K562 (cell line): ENCODE measurements at regions not wholly inside any gene's neighbourhood (a gene's known extent, or its start where the extent isn't known, plus 50 kb on each side); places are given as distances from the start of the nearest gene placed in this dataset.

Experiments used
- CGGBP1 ChIP-seq: fragments of 250-450 bp; sonication (Bioruptor Pico); IDR thresholded peaks from 2 replicates; pipeline ENCODE4 v1.9.0; 2021; ENCODE audit warnings: mild to moderate bottlenecking
- SAFB2 ChIP-seq: fragments of 200-400 bp; formaldehyde crosslinking; IDR thresholded peaks from 2 replicates; pipeline ENCODE4 v1.6.1; 2018; ENCODE audit warnings: borderline replicate concordance, low read length, low read depth, moderate library complexity; ENCODE audit not compliant: severe bottlenecking
- SFPQ ChIP-seq: fragments of 200-400 bp; formaldehyde crosslinking; IDR thresholded peaks from 2 replicates; pipeline ENCODE4 v1.6.1; 2017; ENCODE audit warnings: mild to moderate bottlenecking, low read depth, low read length, moderate library complexity
- TAF9B ChIP-seq: fragments of 450-650 bp; IDR thresholded peaks from 2 replicates; pipeline ENCODE4 v1.6.1; 2018; ENCODE audit warnings: mild to moderate bottlenecking; ENCODE audit not compliant: partially characterized antibody
- THRB ChIP-seq: fragments of 450-650 bp; formaldehyde crosslinking; conservative IDR thresholded peaks from 2 replicates; pipeline ENCODE4 v1.4.0; 2022; ENCODE audit warnings: mild to moderate bottlenecking, missing genetic modification characterization
- ZNF408 ChIP-seq: fragments of 250-450 bp; sonication (Bioruptor Pico); IDR thresholded peaks from 2 replicates; pipeline ENCODE4 v1.4.0; 2020; ENCODE audit warnings: low read depth, mild to moderate bottlenecking, moderate library complexity
- ZNF695 ChIP-seq: fragments of 450-650 bp; formaldehyde crosslinking; IDR thresholded peaks from 2 replicates; pipeline ENCODE4 v1.4.0; 2020; ENCODE audit warnings: mild to moderate bottlenecking, moderate library complexity
- ZNF696 ChIP-seq: fragments of 250-450 bp; sonication (Bioruptor Pico); conservative IDR thresholded peaks from 2 replicates; pipeline ENCODE4 v1.4.0; 2020; ENCODE audit warnings: mild to moderate bottlenecking, moderate library complexity
- TF ChIP-seq, protein P1 (sequence below): fragments of 450-650 bp; IDR thresholded peaks from 2 replicates; pipeline ENCODE4 v1.7.0; 2016; ENCODE audit warnings: borderline replicate concordance
- TF ChIP-seq, protein P2 (sequence below): IDR thresholded peaks from 2 replicates; pipeline ENCODE4 v1.6.1; 2014; ENCODE audit warnings: antibody characterized with exemption

DNA sequence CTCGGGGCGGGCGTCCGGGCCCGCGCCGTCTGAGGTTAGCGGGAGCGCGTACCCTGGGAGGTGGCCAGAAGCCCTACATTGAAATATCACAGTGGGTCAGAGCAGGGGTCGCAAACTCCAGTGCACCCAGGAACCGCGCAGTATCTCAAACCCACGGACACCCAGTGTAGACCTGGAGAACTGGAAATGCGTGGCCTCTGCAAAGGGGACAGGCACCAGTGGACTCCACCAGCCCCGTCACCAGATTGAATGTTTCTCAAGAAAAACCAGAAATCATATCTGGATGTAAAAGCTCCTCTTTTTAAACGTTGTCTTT is 117.6 kb upstream of the SMIM23 start (continued):
- TF ChIP-seq CGGBP1 = no peak
- TF ChIP-seq, protein P1, sequence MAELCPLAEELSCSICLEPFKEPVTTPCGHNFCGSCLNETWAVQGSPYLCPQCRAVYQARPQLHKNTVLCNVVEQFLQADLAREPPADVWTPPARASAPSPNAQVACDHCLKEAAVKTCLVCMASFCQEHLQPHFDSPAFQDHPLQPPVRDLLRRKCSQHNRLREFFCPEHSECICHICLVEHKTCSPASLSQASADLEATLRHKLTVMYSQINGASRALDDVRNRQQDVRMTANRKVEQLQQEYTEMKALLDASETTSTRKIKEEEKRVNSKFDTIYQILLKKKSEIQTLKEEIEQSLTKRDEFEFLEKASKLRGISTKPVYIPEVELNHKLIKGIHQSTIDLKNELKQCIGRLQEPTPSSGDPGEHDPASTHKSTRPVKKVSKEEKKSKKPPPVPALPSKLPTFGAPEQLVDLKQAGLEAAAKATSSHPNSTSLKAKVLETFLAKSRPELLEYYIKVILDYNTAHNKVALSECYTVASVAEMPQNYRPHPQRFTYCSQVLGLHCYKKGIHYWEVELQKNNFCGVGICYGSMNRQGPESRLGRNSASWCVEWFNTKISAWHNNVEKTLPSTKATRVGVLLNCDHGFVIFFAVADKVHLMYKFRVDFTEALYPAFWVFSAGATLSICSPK = no peak
- no peak for TF ChIP-seq ZNF408 (CRISPR knock-in tag)
- TF ChIP-seq TAF9B = no peak
- no peak for TF ChIP-seq ZNF695 (CRISPR knock-in tag)
- TF ChIP-seq THRB = no peak
- no peak for TF ChIP-seq SAFB2
- TF ChIP-seq, protein P2, sequence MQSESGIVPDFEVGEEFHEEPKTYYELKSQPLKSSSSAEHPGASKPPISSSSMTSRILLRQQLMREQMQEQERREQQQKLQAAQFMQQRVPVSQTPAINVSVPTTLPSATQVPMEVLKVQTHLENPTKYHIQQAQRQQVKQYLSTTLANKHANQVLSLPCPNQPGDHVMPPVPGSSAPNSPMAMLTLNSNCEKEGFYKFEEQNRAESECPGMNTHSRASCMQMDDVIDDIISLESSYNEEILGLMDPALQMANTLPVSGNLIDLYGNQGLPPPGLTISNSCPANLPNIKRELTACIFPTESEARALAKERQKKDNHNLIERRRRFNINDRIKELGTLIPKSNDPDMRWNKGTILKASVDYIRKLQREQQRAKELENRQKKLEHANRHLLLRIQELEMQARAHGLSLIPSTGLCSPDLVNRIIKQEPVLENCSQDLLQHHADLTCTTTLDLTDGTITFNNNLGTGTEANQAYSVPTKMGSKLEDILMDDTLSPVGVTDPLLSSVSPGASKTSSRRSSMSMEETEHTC = no peak
- TF ChIP-seq SFPQ = no peak
- no peak for TF ChIP-seq ZNF696
